ENCODE measurements at regions not wholly inside any gene's neighbourhood (a gene's known extent, or its start where the extent isn't known, plus 50 kb on each side); places are given as distances from the start of the nearest gene placed in this dataset.

DNA sequence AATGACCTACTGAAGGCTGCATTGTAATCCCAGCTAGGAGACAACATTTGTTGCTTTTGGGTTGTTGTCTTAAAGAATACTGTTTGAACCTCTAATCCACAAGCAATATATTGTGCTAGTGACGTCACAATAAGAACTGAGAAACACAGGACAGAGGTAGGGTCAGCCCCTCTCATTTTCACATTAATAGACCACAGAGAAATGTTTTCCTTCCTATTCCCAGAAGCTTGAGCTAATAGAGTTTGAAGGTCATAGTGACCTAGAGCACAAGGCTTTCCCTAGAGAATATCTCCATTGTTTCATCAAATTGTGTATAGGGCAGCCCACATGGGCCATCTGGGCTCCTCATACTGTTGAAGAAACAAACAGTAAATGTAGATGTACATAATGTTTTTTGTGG lies 300.9 kb upstream of the AKR1E2 start:
- TF ChIP-seq POLR2AphosphoS5 (IDR thresholded peaks at IDR 0.05) = no peak
- TF ChIP-seq, protein P1, sequence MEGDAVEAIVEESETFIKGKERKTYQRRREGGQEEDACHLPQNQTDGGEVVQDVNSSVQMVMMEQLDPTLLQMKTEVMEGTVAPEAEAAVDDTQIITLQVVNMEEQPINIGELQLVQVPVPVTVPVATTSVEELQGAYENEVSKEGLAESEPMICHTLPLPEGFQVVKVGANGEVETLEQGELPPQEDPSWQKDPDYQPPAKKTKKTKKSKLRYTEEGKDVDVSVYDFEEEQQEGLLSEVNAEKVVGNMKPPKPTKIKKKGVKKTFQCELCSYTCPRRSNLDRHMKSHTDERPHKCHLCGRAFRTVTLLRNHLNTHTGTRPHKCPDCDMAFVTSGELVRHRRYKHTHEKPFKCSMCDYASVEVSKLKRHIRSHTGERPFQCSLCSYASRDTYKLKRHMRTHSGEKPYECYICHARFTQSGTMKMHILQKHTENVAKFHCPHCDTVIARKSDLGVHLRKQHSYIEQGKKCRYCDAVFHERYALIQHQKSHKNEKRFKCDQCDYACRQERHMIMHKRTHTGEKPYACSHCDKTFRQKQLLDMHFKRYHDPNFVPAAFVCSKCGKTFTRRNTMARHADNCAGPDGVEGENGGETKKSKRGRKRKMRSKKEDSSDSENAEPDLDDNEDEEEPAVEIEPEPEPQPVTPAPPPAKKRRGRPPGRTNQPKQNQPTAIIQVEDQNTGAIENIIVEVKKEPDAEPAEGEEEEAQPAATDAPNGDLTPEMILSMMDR (IDR thresholded peaks at IDR 0.05 in 8 of 11, conservative IDR thresholded peaks at IDR 0.05 in 3 of 11) = no peak
